ENCODE measurements at regions not wholly inside any gene's neighbourhood (a gene's known extent, or its start where the extent isn't known, plus 50 kb on each side); places are given as distances from the start of the nearest gene placed in this dataset.
A peak's percentile ranks its signal among the peaks of the same experiment; 100 is the strongest.

GRCh38 chr2:7940723-7941122 is 741.1 kb upstream of the ID2 start:
- Histone ChIP-seq H3K79me2 (replicated peaks; ENCODE audit: insufficient read depth, low read length) (no peaks in the 10 kb centered on the region), H3K27me3 (ENCODE audit: insufficient read depth, low read depth, low read length) (no peaks in the 10 kb centered on the region), H3K9ac (ENCODE audit: low read length) (no peak overlapping the region), H3K9me3 (ENCODE audit: low read length) (no peaks in the 10 kb centered on the region), H2AFZ (ENCODE audit: low read depth, low read length) (no peak overlapping the region), H3K4me3 (ENCODE audit: low read length) (no peak overlapping the region), H3K27ac (ENCODE audit: low read length) (no peak overlapping the region), H3K4me2 (ENCODE audit: low read length) (peak overlapping the region; percentile 20), H3K9me2 (ENCODE audit: insufficient read depth, low read length) (no peaks in the 10 kb centered on the region), H4K20me1 (ENCODE audit: insufficient read depth) (no peaks in the 10 kb centered on the region), H3F3A (ENCODE audit: insufficient read depth, low read length, poor library complexity, severe bottlenecking) (no peaks in the 10 kb centered on the region), H3K36me3 (ENCODE audit: insufficient read depth, low read length) (no peaks in the 10 kb centered on the region)
- TF ChIP-seq REST (IDR thresholded peaks at IDR 0.05; ENCODE audit: borderline replicate concordance), result no peak
- TF ChIP-seq EP300 (conservative IDR thresholded peaks at IDR 0.05; ENCODE audit: poor library complexity, severe bottlenecking), result peak; percentile 68
- TF ChIP-seq POLR2AphosphoS5 (IDR thresholded peaks at IDR 0.05), result peak; percentile 53
- TF ChIP-seq SMC3 (conservative IDR thresholded peaks at IDR 0.05; ENCODE audit: poor library complexity), result peak; percentile 21
- TF ChIP-seq MXI1 (conservative IDR thresholded peaks at IDR 0.05; ENCODE audit: poor library complexity, severe bottlenecking), result peak; percentile 28

- no peaks in the 10 kb centered on the region for H3K36me3 ChIP-seq (ENCODE audit: insufficient read depth, low read length)
- no peaks in the 10 kb centered on the region for H4K20me1 ChIP-seq (ENCODE audit: insufficient read depth)
- no peak overlapping the region for H2AFZ ChIP-seq (ENCODE audit: low read depth, low read length)
- TF ChIP-seq SMC3 (conservative IDR thresholded peaks at IDR 0.05; ENCODE audit: poor library complexity) (no peak), POLR2AphosphoS5 (IDR thresholded peaks at IDR 0.05) (no peak), CTCF (IDR thresholded peaks at IDR 0.05; ENCODE audit: poor library complexity, severe bottlenecking) (no peak), MXI1 (conservative IDR thresholded peaks at IDR 0.05; ENCODE audit: poor library complexity, severe bottlenecking) (no peak), RAD21 (conservative IDR thresholded peaks at IDR 0.05) (no peak), REST (IDR thresholded peaks at IDR 0.05; ENCODE audit: borderline replicate concordance) (no peak), EP300 (conservative IDR thresholded peaks at IDR 0.05; ENCODE audit: poor library complexity, severe bottlenecking) (no peak), TAF1 (IDR thresholded peaks at IDR 0.05; ENCODE audit: low read depth) (no peak), EZH2 (IDR thresholded peaks at IDR 0.05; ENCODE audit: borderline replicate concordance, insufficient read depth, low read length, poor library complexity, severe bottlenecking) (no peak)
- H3K4me2 ChIP-seq (ENCODE audit: low read length), result no peak overlapping the region
- H3K9ac ChIP-seq (ENCODE audit: low read length), result no peak overlapping the region
- no peaks in the 10 kb centered on the region for H3K9me2 ChIP-seq (ENCODE audit: insufficient read depth, low read length)
- no peaks in the 10 kb centered on the region for H3K27me3 ChIP-seq (ENCODE audit: insufficient read depth, low read depth, low read length)
- no peaks in the 10 kb centered on the region for H3F3A ChIP-seq (ENCODE audit: insufficient read depth, low read length, poor library complexity, severe bottlenecking)
- no peak overlapping the region for H3K27ac ChIP-seq (ENCODE audit: low read length)
- no peak overlapping the region for H3K4me3 ChIP-seq (ENCODE audit: low read length)
- H3K79me2 ChIP-seq (replicated peaks; ENCODE audit: insufficient read depth, low read length), result no peaks in the 10 kb centered on the region
- no peaks in the 10 kb centered on the region for H3K9me3 ChIP-seq (ENCODE audit: low read length)
Observed at GRCh38 chr2:7943446-7943845, 738.4 kb upstream of the ID2 start.

Data from neural cell (in vitro differentiated cells).